Glomerular visceral epithelial cell (primary cell): ENCODE measurements at regions not wholly inside any gene's neighbourhood (a gene's known extent, or its start where the extent isn't known, plus 50 kb on each side); places are given as distances from the start of the nearest gene placed in this dataset.

ENCODE experiments used
- DNase-seq: peaks from one replicate; pipeline ENCODE4 v3.0.0-alpha.2; 2016; ENCODE audit errors: extremely low spot score

DNA sequence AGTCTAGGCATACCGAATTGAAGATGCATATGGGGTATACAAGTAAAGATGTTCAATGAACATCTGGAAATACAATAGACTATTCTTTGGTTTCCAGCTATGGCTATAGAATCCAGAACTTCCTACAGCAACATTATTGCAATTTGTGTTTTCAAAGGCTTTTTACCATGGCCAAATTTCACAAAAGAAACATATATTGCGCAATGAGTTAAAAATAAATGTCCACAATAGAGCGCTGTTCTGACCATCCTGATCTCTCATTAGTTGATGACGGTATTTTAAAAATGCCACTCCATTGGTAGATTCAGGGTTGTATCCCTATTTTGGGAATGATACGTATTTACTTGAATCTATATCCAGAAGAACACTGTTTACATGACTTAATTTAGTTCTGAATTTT, 139.2 kb downstream of the LINC00632 start:
- DNase-seq: no peak

DNA sequence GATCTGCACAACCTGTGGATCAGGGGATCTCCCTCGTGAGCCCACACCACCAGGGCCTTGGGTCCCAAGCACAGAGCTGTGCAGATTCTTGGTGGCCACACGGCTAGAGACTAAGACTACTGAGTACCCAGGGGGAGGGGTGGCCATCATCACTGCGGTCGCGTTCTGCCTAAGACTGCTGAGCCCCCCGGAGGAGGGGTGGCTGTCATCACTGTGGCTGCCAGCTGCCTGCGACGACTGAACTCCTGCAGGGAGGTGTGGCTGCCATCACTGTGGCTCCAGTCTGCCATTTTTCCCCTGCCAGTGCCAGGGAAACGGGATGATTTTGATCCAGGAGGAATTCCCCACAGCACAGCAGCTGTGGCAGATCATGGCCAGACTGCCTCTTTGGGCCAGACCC, 141.7 kb upstream of the SPANXB1 start:
- no peak for DNase-seq

DNA sequence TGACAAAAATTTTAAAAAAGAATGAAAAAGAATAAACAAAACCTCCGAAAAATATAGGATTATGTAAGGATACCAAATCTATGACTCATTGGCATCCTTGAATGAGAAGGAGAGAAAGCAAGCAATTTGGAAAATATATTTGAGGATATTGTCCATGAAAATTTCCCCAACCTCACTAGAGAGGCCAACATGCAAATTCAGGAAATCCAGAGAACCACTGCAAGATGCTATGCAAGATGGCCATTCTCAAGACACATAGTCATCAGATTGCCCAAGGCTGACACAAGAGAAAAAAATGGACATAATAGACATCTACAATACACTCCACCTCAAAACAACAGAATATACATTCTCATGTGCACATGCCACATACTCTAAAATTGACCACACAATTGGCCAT, 135.9 kb upstream of the SPANXB1 start:
- no peak for DNase-seq

DNA sequence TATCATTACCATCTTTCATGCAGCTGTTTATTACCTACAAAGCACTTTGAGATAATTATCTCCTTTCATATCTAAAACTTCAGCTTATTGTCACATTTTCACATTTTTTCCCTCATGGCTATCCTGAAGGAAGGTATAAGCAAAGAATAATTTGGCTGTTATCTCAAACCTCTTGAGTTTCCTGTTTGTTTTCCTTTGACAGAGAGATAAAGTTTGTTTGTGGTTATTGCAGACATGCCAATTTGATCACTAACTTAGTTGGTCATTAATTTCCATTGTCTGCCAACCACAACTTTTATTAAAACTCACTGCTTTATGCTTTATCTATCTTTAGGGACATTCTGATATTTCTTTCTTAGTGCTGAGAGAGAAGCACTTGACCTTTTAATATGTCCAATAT, 89.8 kb upstream of the SPANXB1 start:
- DNase-seq: no peak

DNA sequence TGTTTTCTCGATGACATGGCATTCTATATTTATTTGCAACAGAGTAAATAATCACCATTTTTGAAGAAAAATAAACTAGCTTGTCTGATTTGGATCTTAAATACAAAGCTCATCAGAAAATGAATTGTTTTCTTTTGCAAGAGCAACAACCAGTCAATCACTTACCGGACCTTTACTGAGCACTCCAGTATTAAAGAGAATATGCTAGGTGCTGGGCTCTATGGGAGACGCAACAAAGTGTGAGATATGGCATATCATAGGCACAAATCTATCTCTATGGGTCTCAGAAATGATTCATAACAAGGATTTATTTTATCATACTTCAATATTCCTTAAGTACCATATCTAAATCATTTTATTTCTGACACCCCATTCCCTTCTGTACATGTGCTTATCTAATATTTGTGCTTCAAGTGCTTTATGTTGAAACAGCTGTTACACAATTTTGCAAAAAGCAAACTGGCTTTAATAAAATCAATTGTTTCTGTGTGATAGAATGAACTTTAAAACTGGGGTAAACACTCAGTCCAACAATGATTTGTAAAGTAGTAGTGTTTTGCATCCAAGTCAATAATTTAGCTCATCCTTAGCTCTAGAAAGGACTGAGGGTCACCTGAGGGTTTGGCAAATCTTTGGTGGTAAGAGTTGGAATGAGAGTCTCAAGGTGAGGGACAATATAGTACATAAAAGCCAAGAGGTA, 88.4 kb upstream of the SPANXB1 start:
- no peak for DNase-seq

DNA sequence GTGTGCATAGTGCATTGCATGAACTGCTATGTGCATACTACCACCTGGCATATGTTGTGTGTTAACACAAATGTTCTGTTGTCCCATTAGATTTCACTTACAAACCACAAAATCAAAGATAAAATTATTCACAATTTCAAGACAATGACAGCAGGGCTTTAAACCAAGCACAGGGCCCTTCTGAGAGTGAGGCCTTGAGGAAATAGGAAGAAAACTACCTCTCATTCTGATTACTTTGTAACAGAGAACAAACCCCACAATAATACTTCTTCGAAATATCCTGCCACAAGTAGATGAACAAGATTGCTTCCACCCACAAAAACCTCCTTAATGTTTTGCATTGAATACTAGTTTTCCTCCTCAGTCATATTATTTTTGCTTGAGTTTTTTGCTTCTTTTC, 85.5 kb upstream of the SPANXB1 start:
- DNase-seq: no peak

DNA sequence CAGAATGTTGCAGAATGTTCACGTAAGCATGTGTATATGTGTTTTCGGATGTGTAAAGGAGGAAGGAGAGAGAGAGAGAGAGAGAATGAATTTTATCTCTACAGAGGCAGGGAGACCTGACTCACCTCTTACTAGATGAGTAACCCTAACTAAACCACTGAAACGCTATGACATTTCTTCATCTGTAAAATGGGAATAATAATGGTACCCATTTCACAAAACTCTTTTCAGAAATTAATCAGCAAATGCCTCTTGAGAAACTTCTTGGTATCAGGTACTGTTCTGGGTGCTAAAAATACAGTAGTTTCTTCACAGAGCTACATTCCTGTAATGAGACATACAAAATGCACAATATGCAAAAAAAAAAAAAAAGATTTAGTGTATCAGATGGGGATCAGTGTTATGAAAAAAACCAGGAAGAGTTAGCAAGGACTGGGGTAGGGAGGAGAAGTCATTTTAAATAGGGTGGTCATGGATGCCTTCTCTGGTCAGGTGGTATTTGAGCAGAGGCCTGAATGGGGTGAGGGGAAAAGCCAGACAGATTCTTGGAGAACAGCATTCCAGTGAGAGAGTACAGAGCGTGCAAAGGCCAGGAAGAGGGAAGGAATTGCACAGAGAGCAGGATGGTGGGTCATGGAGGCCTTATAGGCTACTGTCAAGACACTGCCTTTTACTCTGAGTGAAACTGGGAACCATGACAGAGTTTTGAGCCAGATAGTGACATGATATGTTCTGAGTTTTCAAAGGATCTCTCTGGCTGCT, 84.9 kb upstream of the SPANXB1 start:
- DNase-seq: no peak

DNA sequence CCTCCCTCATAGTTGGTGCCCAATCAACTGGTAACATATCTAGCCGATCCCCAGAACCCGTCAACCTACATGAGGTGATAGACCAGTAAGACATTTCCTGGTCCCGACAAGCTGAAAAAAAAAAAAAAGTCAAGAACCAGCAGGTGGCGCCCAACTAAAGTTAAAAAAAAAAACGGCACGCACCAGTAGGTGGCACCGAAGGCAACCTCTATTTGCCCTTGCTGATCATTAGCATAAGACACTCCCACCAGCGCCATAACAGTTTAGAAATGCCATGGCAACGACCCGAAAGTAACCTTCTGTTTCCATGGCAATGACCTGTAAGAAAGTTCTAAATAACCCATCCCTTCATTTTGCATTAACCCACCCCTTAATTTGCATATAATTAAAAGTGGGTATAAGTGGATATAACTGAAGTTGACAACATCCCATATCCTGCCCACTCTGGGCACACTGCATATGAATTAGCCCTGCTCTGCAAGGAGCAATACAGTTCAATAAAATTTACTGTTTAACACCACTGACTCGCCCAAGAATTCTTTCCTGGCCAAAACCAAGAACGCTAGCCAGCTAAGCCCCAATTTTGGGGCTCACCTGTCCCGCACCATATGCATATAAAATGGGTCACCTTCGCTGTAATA, 83.9 kb upstream of the SPANXB1 start:
- peak; percentile 39 for DNase-seq

DNA sequence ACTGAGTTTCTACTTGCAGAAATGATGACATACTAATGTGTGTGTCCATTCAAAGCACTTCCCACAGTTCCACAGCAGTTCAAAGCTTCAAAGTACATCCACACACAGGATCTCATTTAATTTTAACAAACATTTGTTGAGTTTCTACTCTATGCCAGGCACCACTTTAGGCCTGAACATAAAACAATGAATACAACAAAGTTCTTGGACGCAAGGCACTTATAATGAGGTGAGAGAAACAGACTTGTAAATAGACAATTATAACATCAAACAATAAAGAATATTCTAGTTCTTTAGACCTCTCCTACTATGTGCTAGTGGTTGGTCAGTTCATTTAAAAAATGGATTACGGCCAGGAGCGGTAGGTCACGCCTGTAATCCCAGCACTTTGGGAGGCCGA, 82.0 kb upstream of the SPANXB1 start:
- no peak for DNase-seq

DNA sequence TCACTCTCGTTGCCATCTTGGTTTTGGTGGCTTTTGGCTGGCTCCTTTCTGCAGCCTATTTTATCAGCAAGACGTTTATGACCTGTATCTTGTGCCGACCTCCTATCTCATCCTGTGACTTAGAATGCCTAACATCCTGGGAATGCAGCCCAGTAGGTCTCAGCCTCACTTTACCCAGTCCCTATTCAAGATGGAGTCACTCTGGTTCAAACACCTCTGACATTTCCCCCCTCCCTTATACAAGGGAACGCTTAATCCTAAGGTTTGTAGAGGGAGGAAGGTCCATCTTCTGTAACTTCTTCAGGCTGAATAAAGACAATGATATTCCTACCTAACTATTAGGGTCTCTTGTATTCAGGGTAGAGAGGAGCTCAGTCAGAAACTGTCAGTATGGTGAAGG, 79.3 kb upstream of the SPANXB1 start:
- no peak for DNase-seq

DNA sequence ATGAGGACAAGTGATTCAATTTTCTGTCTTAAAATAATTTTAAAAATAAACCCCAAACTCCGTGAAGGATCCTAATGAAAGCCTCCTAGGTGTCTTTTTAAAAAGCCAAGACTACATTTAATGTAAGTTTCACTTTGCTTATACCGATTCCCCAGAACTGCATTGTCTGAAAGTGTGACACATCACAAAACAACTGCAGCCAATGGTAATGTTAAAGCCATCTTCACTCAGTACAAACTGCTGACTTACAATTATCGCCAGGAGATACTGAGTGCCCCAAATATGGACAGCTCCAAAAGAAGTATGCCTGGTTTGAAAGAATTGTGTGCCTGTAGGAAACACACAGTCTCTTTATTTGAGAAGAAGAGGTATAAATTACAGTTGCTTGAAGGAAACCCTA, 73.7 kb upstream of the SPANXB1 start:
- no peak for DNase-seq

DNA sequence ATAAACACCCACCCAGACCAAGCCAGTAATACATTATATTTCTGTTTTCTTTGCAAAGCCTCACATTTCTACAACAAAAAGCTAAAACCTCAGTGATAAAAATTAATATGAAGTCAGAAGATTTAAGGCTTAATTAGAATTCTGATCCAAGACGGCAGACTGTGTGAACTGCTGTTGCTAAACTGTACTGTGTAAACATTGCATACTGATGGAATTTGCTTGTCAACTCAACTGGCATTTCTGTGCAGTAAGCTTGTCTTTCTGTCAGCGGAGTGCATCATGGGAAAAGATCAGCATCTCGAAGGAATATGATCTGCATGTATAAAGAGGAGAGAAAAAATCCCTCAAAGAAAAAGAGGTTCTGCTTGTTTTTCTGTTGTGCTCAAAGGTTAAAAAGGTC, 69.4 kb upstream of the SPANXB1 start:
- no peak for DNase-seq

DNA sequence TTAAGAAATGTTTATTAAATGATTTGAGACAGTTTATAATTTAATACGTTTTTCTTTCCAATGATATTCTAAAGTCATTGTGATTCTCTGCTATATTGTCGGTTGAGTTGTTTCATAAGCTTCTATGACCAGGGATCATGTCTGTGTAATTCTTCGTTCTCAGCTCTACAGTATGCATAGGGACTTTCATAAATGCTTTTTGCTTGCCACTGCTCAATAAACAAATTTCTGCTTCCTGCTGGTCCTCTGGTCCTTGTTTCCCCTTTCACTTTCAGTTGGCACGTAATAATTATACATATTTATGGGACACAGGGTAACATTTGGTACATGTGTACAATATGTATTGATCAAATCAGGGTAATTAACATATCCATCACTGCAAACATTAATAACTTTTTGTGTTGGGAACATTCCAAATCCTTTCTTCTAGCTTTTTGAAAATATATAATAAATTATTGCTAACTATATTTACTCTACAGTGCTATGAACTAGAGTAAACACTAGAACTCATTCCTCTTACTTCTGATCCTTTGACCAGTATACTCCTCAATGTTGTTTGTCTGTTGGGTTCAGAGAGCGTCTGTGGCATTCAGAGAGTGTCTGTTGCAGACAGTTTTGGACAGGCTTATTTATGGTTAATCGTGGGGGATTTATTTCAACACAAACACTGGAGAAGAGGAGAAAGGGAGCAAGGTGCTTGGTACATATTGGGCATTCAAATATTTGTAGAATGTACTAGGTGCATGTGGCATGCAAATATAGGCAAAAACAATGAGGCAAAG, 68.3 kb upstream of the SPANXB1 start:
- no peak for DNase-seq

DNA sequence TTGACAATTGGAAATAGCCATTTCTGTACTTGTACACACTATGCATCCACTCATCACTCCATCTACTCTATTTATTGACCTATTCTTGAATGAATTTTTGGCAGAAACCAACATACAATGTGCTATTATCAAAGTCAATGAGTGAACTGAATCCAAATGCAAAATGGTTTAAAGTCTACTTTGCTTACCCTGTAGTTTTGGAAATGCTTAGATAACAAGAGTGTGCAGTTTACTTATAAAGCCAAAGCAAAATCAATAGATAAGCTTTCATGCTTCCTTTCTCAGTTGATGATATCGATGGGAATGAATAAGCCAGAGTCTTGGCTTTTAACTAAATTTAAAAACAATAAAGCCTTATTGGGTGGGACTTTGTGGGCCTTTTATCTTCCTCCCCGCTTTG, 58.9 kb upstream of the SPANXB1 start:
- no peak for DNase-seq

DNA sequence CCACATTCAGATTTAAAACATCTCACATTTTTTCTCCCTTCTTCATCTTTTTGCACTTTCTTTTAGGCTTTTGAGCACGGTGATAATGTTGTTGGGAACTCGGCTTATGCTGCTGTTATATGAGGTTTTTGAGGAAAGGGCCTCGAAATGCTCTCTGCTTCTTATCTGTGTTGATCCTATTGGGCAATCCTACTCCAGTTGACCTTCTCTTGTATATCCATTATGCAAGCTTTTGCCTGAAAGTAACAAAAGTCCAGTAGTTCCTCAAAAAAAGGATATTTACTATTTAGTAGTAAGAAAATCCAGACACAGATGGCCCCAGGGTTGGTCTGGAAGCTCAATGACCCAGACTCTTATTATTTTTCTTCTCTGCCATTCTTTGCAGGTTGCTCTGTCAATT, 57.7 kb upstream of the SPANXB1 start:
- no peak for DNase-seq

DNA sequence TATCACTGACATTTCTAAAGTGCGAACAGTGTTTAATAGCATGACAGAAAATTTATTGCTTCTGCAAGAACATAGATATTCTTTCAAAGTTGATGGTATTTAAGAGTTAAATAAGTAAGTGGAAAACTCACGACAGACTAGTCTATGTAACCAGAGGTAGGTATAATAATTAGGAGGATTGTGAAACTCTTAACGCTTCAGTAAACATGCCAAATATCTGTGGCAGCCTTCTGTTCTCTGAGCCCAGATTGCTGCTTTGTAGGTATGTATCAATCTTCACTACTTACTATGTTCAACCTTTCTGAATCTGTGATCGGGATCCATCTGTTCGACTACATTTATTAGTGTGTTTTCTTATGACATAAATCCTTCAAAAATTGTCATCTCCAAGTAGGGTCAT, 53.6 kb upstream of the SPANXB1 start:
- no peak for DNase-seq

DNA sequence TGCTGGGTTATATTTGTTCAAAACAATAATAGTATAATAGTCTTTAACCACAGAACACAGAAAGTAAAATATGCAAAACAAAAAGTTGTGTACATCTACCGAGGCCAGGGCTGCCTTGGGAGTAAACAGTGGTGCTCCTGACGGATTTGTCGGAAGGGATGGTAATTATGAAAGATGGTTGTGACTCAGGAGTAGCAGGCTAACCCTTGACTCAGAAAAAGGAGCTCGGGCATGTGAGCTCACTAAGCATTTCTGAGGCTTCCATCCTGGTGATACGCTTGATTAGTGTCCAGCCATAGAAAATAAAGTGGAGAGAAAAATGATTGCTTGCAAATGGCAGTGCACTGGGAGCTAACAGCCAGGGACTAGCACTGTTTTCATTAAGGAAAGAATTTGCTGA, 53.2 kb upstream of the SPANXB1 start:
- DNase-seq: peak; percentile 0
